ENCODE measurements at regions not wholly inside any gene's neighbourhood (a gene's known extent, or its start where the extent isn't known, plus 50 kb on each side); places are given as distances from the start of the nearest gene placed in this dataset.

GRCh38 chr10:125332548-125333208 lies 172.3 kb upstream of the CTBP2 start:
- intact Hi-C loops (cut with DNase I): loop anchor here in 1 of 2 donors (5.0 kb wide), 1 partner anchor 880 kb away; the partner anchor contains the start of gene NKX1-2
- no peak for DNase-seq (ENCODE audit: low spot score)

GRCh38 chr10:125331056-125331455 lies 170.7 kb upstream of the CTBP2 start:
- no peak for DNase-seq (ENCODE audit: low spot score)
- intact Hi-C loops (cut with DNase I): loop anchor here in 1 of 2 donors (5.0 kb wide), 1 partner anchor 879 kb away; the partner anchor contains the start of gene NKX1-2

GRCh38 chr10:125329056-125329455 lies 168.7 kb upstream of the CTBP2 start:
- DNase-seq (ENCODE audit: low spot score): no peak
- intact Hi-C loops (cut with DNase I): no loop called here

- DNase-seq (ENCODE audit: low spot score): no peak
- intact Hi-C loops (cut with DNase I): no loop called here
Observed at GRCh38 chr10:125325326-125325725, 165.0 kb upstream of the CTBP2 start.

- intact Hi-C loops (cut with DNase I): no loop called here
- DNase-seq (ENCODE audit: low spot score): no peak
Observed at GRCh38 chr10:125316436-125316835, 156.1 kb upstream of the CTBP2 start.

- intact Hi-C loops (cut with DNase I): no loop called here
Observed at GRCh38 chr10:125300937-125301336, 140.6 kb upstream of the CTBP2 start.

GRCh38 chr10:125299461-125299860 lies 139.1 kb upstream of the CTBP2 start:
- intact Hi-C loops (cut with DNase I): no loop called here
- no peak for DNase-seq (ENCODE audit: low spot score)

More at GRCh38 chr10:125300937-125301336, 140.6 kb upstream of the CTBP2 start:
- no peak for DNase-seq (ENCODE audit: low spot score)

GRCh38 chr10:125296598-125296997 lies 136.2 kb upstream of the CTBP2 start:
- intact Hi-C loops (cut with DNase I): no loop called here
- DNase-seq (ENCODE audit: low spot score): no peak

GRCh38 chr10:125294109-125294508 lies 133.7 kb upstream of the CTBP2 start:
- DNase-seq (ENCODE audit: low spot score): no peak
- intact Hi-C loops (cut with DNase I): no loop called here

GRCh38 chr10:125291836-125292235 lies 131.5 kb upstream of the CTBP2 start:
- intact Hi-C loops (cut with DNase I): no loop called here
- DNase-seq (ENCODE audit: low spot score): no peak

GRCh38 chr10:125289461-125289860 lies 129.1 kb upstream of the CTBP2 start:
- intact Hi-C loops (cut with DNase I): no loop called here
- DNase-seq (ENCODE audit: low spot score): no peak

- intact Hi-C loops (cut with DNase I): no loop called here
- no peak for DNase-seq (ENCODE audit: low spot score)
Observed at GRCh38 chr10:125284875-125285597, 124.7 kb upstream of the CTBP2 start.

- DNase-seq (ENCODE audit: low spot score): no peak
- intact Hi-C loops (cut with DNase I): no loop called here
Observed at GRCh38 chr10:125283836-125284614, 123.7 kb upstream of the CTBP2 start.

- intact Hi-C loops (cut with DNase I): no loop called here
- no peak for DNase-seq (ENCODE audit: low spot score)
Observed at GRCh38 chr10:125283191-125283835, 123.0 kb upstream of the CTBP2 start.

GRCh38 chr10:125281091-125281490 lies 120.7 kb upstream of the CTBP2 start:
- no peak for DNase-seq (ENCODE audit: low spot score)
- intact Hi-C loops (cut with DNase I): no loop called here

GRCh38 chr10:125276133-125276532 lies 115.8 kb upstream of the CTBP2 start:
- intact Hi-C loops (cut with DNase I): no loop called here
- no peak for DNase-seq (ENCODE audit: low spot score)

GRCh38 chr10:125274961-125275360 lies 114.6 kb upstream of the CTBP2 start:
- intact Hi-C loops (cut with DNase I): no loop called here
- no peak for DNase-seq (ENCODE audit: low spot score)

GRCh38 chr10:125273023-125273422 lies 112.7 kb upstream of the CTBP2 start:
- intact Hi-C loops (cut with DNase I): no loop called here
- DNase-seq (ENCODE audit: low spot score): no peak

- intact Hi-C loops (cut with DNase I): no loop called here
Observed at GRCh38 chr10:125269716-125270115, 109.4 kb upstream of the CTBP2 start.

GRCh38 chr10:125266966-125267365 lies 106.6 kb upstream of the CTBP2 start:
- intact Hi-C loops (cut with DNase I): no loop called here
- DNase-seq (ENCODE audit: low spot score): no peak

More at GRCh38 chr10:125269716-125270115, 109.4 kb upstream of the CTBP2 start:
- DNase-seq (ENCODE audit: low spot score): no peak

Measured in posterior vena cava (tissue), 2 donors.